Activated CD4-positive, alpha-beta T cell treated with anti-CD3 and anti-CD28 coated beads, Interleukin-2, amount 50 U/mL, for 4 hours (primary cell): ENCODE measurements at regions not wholly inside any gene's neighbourhood (a gene's known extent, or its start where the extent isn't known, plus 50 kb on each side); places are given as distances from the start of the nearest gene placed in this dataset.
"Not testable (repeated sequence)": the region's sequence is repeated elsewhere in the genome, so short reads cannot be mapped to it uniquely, and the experiment has no call there.

Experiments
- DNase-seq, 2 experiments: peaks; one replicate each; pipeline ENCODE4 v3.0.0-alpha.2; 2020

GRCh38 chr2:124967325-124967724 is 942.2 kb downstream of the CNTNAP5 start:
- DNase-seq, result no peak

GRCh38 chr2:124970030-124970429 is 944.9 kb downstream of the CNTNAP5 start:
- no peak for DNase-seq

DNA sequence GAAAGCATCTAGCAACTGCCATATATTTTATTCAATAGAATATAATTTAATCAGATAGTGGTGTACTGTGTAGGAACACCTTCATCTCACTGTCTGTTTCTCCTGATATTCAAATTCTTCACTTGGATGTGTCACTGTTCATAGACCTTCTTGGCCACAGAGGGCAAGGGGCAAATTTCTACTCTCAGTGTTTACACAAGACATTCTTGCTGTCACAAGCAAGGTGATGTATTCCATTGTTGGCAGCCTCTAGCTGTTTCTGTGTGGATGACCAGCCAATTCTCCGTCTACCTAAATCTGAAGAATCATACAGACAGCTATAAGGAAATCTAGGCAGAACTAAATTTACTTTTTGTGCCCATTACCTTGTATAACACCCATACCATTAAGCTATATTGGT is 948.3 kb downstream of the CNTNAP5 start:
- DNase-seq, result no peak

GRCh38 chr2:124975224-124975623 is 950.1 kb downstream of the CNTNAP5 start:
- no peak for DNase-seq

- no peak for DNase-seq
These were observed 950.6 kb downstream of the CNTNAP5 start for GRCh38 chr2:124975648-124976047.

DNA sequence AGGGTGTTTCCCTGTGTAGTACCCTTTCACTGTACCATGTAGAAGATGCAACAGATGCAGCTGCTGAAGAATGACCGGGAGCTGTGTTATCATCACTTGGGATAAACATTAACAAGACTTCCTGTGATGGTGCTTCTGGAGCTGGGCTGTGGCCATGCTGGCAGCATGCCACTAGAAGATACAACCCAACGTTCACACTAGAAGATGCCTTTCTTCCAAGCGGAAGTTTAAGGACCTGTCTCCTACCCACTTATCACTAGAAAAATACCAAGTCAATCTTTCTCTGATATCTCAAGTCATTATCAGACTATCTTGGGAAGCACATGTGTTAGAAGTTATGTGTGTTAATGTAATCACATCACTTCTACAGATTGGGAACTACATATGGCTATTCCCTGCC is 953.5 kb downstream of the CNTNAP5 start:
- DNase-seq, result no peak

DNA sequence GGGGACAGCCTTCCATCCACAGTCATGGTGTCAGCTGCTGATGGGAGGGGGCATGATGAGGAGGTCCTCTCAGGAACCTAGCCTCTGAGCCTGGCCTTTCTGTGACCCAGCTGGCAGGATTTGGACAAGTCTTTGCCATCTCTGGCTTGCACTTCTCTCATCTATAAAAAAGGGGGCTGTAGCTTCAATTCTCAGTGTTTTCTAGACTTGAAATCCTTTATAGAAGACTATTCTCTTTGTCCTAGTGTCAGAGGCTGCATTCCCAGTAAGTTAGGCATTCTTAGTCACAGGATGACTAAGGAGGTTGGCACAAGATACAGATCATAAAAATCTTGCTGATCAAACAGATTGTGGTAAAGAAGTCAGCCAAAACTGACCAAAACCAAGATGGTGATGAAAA is 958.5 kb downstream of the CNTNAP5 start:
- DNase-seq, result no peak

DNA sequence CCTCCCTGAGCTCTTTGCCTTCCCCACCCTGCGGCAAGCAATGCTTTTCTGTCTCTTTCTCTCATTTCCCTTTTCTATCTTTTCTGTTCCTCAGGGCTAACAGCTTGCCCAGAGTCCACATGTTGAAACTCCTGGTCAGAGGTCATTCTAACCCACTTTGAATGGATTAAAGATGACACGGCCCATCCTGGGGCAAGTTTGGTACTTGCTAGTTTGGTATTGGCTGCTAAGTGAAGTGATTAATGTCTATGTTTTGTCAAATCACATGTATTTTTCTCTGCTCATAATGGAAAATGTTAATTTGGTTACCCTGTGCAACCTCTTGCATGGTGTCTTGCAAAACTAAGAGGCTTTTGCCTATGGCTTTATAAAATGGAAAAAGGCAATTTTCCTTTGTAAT is 960.2 kb downstream of the CNTNAP5 start:
- DNase-seq, result no peak

- no peak for DNase-seq
These were observed 961.0 kb downstream of the CNTNAP5 start for GRCh38 chr2:124986136-124986535.

DNA sequence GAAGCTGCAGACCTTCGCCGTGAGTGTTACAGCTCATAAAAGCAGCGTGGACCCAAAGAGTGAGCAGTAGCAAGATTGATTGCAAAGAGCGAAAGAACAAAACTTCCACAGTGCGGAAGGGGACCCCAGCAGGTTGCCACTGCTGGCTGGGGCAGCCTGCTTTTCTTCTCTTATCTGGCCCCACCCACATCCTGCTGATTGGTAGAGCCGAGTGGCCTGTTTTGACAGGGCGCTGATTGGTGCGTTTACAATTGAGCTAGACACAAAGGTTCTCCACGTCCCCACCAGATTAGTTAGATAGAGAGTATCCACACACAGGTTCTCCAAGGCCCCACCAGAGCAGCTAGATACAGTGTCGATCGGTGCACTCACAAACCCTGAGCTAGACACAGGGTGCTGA is 961.8 kb downstream of the CNTNAP5 start:
- not testable (repeated sequence) for DNase-seq

GRCh38 chr2:124987436-124987835 is 962.3 kb downstream of the CNTNAP5 start:
- DNase-seq, result not testable (repeated sequence)

DNA sequence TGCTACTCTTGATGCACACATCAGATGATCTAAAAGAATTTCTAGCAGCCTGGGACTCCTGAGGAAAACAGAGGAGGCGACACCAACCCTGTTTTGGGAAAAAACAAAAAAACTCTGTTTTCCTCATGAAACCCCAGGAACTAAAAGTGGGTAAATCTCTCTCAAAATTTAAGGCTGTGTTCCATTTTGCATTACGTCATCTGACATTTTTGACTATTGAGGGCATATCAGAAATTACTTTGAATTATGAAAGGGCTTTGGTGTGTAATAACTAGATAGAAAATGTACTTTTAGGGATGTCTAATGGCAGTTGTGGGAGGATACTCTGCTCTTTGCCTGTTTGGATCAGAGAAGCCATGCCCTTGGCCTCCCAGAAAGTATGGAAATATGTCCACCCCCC is 963.0 kb downstream of the CNTNAP5 start:
- no peak for DNase-seq

- no peak for DNase-seq
These were observed 963.7 kb downstream of the CNTNAP5 start for GRCh38 chr2:124988794-124989193.

GRCh38 chr2:124993809-124994208 is 968.7 kb downstream of the CNTNAP5 start:
- no peak for DNase-seq

DNA sequence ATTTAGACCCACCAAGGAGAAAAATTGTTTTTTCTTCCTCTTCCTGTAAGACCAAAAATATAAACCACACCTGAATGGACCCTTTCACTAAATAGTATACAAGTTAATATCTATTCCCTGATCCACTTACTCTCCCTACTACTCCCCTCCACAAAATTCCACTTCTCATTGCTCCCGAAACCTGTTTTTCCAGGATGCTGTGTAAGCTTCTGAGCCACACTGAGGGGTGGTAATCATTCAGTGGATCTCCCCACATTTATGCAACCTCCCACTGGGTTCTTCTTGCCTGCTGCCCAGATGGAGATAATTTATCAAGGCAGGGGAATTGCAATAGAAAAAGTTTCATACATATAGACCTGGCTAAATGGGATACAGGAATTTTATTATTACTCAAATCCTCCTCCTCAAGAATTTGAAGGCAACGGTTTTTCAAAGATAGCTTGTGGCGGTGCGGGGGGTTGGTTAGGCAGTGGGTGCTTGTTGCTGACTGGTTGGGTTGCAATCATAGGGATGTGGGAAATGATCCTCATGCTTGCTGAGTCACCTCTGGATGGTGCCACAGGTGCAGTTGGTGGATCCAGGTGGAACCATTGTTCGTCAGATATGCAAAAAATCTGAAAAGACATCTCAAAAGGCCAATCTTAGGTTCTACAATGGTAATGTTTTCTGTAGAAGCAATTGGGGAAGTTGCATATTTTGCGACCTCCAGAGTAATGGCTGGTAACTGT is 970.3 kb downstream of the CNTNAP5 start:
- no peak for DNase-seq

GRCh38 chr2:124996406-124996805 is 971.3 kb downstream of the CNTNAP5 start:
- DNase-seq, result no peak

DNA sequence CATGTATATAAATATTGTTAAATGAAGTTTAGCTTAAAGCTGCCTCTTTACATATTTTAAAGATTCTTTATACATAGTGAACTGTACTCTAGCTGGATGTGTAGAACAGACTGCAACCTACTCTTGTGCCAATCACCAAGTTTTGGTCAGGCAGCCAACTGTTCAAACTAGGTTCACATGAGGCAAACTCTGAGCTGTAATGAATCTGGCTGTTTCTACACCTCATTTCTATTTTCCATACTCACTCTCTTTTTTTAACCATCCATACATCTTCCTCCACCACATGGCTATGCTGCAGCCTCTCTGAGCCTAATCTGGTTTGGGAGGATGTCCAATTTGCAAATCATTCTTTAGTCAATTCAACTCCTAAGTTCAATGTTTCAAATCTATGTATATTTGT is 974.8 kb downstream of the CNTNAP5 start:
- DNase-seq, result no peak

DNA sequence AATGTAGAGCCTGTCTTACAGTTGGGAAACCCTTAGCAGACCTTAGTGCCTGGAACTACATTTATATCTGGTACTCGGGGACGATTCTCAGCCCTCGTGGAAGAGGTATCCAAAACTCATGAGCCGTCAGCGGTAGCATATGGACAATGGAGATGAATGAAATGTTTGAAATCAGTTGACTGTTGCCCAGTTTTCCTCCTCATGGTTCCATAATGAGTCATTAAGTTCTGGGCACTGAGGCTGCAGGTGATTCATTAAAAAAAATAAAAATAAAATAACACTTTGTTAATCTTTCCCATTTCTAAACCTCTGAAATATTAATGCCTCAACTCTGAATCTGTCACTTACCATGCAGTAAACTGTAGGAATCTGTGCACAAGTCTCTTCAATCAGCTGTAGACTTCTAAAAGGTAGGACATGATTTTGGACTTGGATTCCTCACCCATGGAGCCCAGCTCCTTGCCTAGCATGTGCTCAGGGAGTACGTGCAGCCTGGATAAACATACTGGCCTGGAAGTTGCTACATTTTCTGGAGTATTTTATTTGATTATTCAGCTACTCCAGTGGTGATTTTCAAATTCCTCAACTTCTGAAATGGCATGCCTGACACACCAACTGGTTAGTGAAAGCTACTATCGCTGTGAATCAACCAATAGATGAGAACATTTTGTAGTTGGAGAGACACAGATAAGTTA is 979.2 kb downstream of the CNTNAP5 start:
- no peak for DNase-seq

DNA sequence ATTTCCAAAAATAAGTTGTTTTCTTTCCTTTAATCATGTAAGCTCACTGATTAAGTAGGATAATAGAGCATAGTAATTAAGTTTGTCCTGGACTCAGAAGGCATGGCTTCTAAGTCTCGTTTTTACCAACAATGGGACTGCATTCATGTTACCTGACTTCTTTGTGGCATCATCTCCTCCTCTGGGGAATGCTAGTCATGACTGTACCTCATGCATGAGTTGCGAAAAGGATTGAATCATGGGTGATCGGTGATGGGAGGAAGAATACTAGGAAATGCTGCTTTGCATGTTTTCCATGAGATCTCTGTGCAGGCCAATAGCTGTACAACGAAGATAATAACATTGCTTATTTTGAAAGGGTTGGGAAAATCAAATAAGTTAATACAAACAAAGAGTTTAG is 981.6 kb downstream of the CNTNAP5 start:
- no peak for DNase-seq

GRCh38 chr2:125028721-125029120 is 1003.6 kb downstream of the CNTNAP5 start:
- DNase-seq, result not testable (repeated sequence)

DNA sequence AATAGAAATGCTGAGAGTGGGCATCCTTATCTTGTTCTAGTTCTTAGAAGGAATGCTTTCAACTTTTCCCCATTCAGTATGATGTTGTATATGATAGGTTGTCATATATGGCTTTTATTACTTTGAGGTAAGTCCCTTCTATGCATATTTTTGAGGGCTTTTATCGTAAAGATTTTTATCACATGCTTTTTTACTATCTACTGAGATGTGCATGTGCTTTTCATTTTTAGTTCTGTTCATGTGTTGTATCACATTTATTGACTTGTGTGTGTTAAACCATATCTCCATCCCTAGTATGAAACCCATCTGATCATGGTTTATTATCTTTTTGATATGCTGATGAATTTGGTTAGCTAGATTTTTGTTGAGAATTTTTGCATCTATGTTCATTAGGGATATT is 1008.8 kb downstream of the CNTNAP5 start:
- DNase-seq, result no peak

DNA sequence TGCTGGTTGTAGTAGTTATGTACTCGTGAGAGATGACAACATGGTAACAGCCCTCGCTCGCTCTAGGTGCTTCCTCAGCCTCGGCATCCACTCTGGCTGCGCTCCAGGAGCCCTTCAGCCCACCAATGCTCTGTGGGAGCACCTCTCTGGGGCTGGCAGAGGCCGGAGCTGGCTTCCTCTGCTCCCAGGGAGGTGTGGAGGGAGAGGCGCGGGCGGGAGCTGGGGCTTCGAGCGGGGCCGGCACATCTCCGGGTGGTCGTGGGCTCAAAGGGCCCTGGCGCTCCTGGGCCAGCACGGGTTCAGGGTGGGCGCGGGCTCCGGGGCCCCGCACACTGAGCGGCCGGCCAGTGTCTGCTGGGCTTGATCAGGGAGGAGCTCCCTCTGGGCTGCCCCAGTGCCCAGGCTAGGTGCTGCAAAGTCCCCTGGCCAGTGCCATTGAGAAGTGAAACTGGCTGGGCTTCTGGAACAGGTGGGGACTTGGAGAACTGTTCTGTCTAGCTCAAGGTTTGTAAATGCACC is 1012.1 kb downstream of the CNTNAP5 start:
- DNase-seq, result no peak

DNA sequence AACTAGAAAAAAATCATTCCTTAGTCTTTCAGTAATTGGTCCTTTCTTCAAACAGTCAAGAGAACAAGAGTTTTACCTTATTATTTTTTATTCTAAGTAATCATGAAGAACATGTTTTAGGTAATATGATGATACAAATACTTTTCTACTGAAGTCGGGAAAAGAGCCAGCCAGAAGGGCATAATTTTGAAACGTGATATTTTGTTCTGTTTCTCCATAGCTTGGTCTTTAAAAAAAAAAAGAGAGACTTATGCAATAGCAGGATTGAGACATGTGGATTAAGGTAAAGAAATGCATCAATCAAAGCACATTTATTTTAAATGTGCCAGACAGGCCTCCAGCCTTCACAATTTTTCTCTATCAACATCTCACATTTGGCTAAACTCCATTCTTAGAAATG is 1016.8 kb downstream of the CNTNAP5 start:
- no peak for DNase-seq

DNA sequence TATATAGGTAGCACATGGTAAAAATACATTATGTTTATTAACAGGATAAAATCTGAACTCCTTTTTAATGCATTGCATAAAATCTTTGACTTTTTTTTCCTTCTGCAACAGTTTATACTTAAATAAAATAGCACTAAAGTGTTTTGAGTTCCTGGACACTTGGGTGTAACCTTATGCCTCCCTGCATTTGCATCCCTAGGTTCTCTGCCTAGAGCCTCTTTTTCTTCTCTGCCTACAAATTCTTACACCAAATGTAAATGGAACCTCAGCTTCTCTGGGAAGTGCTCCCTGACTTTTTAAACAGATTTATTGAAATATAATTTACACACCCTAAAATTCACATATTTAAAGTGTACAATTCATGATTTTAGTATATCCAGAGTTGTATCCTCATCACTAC is 1017.6 kb downstream of the CNTNAP5 start:
- no peak for DNase-seq
